G401 (cell line): ENCODE measurements at regions not wholly inside any gene's neighbourhood (a gene's known extent, or its start where the extent isn't known, plus 50 kb on each side); places are given as distances from the start of the nearest gene placed in this dataset.
"Not testable (repeated sequence)": the region's sequence is repeated elsewhere in the genome, so short reads cannot be mapped to it uniquely, and the experiment has no call there.

ENCODE experiments used
- DNase-seq: peaks from one replicate; pipeline ENCODE4 v3.0.0-alpha.2; 2015; ENCODE audit warnings: low spot score
- in situ Hi-C: cut with HindIII; loops from 2 replicates; pipeline ENCODE4 v1.10.0; 2016; ENCODE audit warnings: low sequenced_read_pairs, mixed read lengths

DNA sequence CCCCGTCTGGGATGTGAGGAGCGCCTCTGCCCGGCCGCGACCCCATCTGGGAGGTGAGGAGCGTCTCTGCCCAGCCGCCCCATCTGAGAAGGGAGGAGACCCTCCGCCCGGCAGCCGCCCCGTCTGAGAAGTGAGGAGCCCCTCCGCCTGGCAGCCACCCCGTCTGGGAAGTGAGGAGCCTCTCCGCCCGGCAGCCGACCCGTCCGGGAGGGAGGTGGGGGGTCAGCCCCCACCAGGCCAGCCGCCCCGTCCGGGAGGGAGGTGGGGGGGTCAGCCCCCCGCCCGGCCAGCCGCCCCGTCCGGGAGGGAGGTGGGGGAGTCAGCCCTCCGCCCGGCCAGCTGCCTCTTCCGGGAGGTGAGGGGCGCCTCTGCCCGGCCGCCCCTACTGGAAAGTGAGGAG, 454.4 kb upstream of the CAMK1G start:
- DNase-seq, in situ Hi-C loops: not testable (repeated sequence)

DNA sequence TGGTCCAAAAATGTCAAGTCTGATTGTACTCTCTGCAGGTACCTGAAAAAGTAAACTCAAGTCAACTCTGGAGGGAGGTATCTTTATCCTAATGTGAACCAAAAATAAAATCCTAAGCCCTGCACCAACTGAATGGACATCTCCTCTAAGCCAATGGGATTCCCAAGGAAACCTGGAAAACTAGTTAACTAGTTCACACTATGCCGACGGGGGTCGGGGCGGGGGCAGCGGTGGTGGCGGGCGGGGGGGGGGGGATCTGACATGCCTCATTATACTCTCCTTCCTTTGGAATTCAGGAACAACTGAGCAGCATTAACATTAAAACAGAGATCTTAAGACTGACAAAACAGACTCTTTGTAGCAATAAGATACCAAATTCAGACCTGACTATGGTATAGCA, 452.6 kb upstream of the CAMK1G start:
- in situ Hi-C loops: no loop called here

DNA sequence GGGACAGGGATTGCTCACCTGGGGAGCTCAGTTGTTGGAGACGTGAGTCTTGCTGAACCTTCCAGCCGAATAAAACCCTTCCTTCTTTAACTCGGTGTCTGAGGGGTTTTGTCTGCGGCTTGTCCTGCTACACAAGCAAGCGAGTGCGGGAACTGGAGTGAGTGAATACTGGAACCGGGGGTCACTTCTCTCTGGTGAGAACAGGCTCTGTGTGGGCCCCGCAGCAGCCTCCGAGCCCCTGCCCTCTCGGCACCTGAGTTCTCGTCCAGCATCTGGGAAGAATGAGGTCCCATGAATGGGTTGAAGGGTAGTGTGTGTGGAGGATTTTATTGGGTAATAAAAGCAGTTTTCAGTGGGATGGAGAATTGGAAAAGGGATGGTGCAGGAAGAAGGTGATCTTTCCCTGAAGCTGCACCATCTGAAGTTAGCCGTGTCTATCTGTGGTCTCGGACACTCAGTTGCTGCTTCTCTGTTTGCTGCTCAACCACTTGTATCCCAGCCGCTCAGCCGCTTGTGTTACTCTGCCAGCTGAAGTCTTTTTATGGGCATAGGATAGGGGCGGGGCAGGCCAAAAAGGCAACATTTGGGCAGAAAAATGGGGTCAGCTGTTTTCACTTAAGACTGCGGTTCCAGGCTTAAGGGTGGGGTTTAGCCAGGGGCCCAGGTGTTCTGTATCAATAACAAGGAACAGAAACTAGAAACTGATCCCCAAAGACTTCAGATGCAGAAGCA, 450.6 kb upstream of the CAMK1G start:
- DNase-seq: no peak

More for the DNA sequence above, 452.6 kb upstream of the CAMK1G start:
- DNase-seq: no peak

DNA sequence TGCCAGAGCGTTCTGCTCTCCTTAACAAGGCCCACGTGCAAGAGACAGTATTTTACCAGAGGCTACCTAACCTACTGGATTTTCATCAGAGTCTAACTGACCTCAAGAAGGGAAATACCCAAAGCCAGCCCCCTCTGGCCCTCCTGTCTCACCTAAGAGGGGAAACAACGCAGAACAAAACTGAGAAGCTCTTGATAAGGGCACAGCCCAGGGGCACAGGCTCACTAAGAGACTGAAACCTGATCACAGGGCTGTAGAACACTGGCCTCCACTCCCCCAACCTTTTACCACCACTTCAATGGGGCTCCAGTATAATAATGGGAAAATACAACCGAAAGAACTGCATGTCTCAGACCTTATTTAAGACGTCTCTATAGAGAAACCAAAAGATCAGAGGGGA, 449.5 kb upstream of the CAMK1G start:
- in situ Hi-C loops: no loop called here
- DNase-seq: no peak

More for the DNA sequence above, 450.6 kb upstream of the CAMK1G start:
- in situ Hi-C loops: no loop called here

DNA sequence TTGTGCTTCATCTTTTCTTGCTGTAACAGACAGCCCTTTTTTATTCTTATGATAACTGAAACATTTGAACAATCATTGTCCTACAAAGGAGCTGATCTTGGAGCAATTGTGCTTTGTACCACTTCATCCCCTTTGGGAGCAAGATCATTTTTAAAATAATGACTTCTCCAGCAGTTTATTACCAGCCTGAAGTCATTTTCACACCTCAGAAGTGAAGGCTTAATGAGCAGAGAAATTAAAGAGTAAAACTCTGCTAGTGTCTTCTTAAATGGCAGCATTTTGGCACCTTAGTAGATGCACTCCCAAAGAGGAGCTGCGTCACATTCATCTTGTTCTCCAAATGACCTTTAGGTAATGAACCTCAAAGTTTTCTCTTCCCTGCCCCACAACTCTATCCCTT, 439.6 kb upstream of the CAMK1G start:
- in situ Hi-C loops: no loop called here
- no peak for DNase-seq

DNA sequence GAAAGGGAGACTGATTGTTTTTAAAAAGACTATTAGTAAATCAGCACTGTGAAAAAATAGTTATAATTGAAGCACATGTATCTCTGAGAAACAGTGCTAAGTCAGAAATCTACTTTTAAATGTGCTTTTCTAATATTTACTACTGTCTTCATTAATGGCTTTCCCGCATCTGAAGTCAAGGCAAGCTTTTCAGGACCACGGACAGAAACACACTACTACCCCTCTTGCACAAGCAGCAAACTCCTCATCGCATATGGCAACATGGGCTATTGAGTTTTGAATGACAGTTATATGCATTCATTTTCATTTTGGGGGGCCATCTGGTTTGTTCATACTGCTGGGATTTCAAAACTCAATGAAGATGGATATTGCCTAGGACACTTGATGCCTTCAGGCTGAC, 433.4 kb upstream of the CAMK1G start:
- DNase-seq: no peak
- in situ Hi-C loops: no loop called here

DNA sequence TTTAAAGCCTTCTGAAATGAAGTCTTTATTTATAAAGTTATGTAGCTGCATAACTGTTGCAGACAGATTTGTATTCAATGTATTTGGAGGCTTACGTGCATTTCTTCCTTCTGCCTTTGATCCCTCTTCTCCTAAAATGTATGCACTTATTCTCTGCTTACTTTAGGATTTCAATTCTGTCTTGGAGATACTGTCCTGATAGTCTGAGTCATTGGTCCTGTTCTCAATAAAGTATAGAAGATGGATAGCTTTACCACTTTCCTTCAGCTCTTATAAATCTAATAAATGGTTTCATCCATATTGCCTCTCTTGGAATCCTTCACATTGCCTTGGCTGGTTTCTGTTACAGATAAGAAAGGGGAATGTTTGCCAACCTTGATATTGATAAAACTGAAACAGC, 430.1 kb upstream of the CAMK1G start:
- DNase-seq: no peak
- in situ Hi-C loops: no loop called here

DNA sequence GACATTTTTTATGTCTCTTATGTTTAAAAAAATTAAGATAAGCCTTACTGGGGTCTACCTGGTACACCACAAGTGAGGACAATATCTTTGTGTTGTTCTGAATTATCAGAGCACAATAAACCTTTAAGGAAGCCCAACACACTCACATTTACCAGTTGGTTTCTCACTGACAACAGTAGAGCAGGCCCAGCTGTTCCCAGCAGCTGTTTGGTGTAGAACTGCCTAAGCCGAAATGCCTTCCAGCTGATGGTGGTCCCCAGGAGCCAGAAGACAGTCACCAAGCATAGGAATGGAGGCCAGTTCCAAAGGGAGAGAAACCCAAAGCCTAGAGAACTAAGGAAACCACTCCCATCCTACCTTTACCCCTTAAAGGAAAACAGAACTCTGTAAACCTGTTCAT, 428.6 kb upstream of the CAMK1G start:
- in situ Hi-C loops: no loop called here
- no peak for DNase-seq

DNA sequence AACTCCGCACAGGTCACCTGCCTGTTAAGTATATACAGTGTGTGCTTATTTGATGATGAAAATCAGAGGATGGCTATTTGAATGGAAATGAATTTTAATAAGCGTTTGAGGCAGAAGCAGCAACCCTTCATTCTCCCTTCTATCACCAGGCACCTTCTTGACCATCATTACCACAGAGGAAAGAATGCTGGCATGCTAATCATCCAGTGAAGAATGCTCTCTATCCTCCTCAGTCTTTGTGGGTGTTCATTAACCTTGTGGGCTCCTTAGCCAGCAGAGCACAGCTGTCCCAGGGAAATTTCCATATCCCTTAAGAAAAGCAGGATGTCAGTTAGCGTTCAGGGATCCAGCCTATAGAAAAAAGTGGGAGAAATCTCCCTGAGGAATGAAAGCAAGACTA, 428.0 kb upstream of the CAMK1G start:
- in situ Hi-C loops: no loop called here

DNA sequence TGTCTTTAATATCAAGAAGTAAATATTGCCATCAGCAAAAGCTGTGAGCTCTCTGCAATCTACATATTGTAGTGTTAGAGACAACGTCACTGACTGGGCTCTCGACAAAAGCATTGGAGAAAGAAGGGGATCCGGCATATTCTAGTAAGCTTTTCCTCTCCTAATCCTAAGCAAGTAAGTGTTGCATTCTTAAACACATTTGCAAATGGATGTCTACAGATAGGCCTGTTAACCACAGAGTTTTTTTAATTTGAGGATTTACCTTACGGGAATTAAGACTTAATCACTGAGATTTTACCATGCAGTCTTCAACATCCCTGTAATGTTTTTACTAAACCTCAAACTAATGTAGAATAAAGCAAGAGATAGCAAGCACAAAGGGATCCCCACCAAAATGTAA, 426.5 kb upstream of the CAMK1G start:
- DNase-seq: no peak
- in situ Hi-C loops: no loop called here

More for the DNA sequence above, 428.0 kb upstream of the CAMK1G start:
- DNase-seq: no peak

DNA sequence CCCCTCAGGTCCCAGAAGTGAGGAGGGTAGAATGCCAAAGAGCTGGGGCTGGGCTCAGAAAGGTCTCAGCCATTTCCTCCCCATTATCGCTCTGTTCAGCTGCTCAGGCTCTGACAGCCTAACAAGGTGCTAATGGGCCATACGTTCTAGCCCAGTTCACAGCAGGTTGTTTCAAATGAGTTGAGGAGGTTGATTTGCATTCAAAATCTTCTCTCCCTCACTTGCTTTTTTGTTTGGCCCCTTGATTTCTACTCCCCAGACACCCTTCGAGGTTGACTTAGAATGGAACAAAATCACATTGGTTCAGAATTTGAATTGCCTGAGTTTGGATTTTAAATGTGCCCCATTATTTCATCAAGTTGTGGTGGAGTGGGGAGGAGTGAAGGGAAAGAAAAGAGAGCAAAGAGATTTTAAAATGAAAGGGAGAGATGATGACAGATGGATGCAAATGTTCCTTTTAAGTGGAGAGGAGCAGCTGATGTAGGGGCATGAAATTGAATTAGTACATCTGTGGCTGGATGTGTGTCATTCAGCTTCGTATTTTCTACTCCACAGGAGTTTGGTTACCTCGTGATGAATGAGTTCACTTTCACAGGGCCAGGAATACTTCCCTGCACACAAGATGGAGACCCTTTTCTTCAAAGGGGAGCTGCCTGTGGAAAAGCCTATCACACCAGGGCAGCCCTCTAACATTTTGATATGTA, 425.8 kb upstream of the CAMK1G start:
- DNase-seq: no peak
- in situ Hi-C loops: no loop called here

DNA sequence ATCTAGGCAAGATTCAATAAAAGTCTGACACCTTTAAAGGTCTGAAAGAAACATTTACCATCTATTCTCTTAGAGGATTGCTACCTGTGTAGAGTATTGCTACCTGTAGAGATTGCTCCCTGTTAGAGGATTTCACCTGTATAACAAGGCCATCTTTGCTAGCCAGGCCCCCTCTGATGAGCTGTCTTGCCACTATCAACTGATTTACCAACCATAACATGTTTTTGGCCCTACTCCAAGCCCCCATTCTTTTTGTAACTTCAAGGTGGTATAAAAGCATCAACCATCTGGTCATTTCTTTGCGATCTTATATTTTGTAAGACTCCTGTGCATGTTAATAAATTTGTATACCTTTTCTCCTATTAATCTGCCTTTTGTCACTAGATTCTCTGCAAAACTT, 424.7 kb upstream of the CAMK1G start:
- in situ Hi-C loops: no loop called here
- no peak for DNase-seq

DNA sequence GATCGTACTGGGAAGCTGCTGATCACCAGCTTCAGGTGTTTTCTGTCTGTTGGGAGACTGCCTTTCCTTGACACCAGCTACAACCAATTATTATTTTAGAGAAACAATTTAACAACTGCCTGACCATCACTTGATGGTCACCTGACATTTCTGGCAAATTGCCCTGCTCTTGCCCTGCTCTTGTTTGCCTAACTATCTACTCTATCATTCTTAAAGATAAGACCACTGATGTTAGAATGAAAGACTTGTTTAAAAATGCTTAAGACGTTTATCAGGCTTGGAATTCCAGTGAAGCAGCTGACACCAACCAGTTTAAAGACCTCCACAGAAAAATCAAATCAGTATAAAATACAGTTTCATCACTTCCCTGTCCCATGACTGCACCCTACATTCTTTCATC, 423.3 kb upstream of the CAMK1G start:
- in situ Hi-C loops: no loop called here
- no peak for DNase-seq

DNA sequence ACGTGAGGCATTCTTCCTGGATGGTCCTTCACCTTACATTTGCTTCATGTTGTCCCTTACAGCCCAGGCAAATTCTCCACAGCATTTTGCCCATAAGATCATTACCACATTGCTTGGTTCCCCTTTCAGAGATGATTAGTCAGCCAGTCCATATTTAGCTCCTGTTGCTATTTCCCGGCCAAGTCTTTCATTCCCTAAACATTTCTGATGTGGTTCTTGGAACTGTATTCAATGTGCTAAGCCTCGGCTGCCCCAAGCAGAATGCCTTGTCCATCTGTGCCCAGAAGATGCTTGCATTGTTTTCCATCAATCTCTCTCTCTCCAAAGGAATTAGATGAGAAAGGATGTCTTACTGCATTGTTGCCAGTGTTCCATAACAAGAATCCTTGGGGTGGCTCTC, 420.9 kb upstream of the CAMK1G start:
- in situ Hi-C loops: no loop called here
- peak; percentile 27 for DNase-seq

DNA sequence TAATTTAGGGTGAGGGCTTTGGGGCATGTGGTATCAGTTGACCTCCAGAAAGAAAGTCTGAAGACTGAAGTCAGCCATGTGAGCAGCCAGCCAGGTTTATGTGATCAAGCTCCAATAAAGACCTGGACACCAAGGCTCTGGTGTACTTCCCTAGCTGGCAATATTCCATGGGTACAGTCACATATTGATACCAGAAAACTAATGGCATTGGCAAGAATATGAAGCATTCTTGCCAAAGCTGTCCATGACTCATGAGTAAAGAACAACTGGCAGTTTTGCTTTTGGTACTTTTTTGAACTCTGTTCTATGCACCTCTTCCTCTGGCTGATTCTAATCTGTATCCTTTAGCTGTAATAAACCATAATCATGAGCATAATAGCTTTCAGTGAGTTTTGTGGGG, 415.3 kb upstream of the CAMK1G start:
- DNase-seq: no peak
- in situ Hi-C loops: no loop called here

DNA sequence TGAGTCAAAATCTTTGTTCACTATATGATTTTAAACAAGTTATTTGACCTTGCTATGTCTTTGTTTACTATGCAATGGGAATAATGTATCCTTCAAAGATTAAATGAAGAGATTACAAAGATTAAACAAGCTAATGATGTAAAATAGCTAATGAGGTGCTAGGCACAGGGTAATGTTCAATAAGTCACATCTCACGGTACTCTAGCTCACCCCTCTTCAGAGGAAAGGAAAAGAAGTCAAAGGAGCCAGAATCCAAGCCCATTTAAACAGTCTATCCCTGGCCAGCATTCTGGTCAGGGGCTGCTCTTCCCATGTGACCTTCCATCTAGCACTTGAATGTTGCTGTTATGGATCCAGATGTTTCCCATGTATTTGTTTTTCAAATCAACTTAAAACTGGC, 412.4 kb upstream of the CAMK1G start:
- in situ Hi-C loops: no loop called here
- DNase-seq: no peak

DNA sequence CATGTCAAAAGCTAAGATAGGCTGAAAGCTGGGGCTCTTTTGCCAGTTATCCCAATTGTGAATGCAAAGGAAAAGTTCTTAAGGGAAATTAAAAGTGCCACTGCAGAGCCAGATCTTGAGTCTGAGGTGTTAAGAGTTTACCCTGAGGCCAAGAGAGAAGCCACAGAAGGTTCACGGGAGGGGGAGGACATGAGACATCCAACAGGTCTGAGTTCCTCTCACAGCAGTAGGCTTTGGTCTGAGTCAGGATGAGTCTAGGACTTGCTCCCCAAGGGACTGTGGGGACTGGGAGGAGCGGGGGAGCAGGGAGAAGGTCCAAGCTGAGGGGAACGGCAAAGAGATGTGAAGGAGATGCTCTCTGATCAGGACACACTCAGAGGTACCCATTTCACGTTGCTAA, 411.2 kb upstream of the CAMK1G start:
- DNase-seq: no peak
- in situ Hi-C loops: no loop called here

DNA sequence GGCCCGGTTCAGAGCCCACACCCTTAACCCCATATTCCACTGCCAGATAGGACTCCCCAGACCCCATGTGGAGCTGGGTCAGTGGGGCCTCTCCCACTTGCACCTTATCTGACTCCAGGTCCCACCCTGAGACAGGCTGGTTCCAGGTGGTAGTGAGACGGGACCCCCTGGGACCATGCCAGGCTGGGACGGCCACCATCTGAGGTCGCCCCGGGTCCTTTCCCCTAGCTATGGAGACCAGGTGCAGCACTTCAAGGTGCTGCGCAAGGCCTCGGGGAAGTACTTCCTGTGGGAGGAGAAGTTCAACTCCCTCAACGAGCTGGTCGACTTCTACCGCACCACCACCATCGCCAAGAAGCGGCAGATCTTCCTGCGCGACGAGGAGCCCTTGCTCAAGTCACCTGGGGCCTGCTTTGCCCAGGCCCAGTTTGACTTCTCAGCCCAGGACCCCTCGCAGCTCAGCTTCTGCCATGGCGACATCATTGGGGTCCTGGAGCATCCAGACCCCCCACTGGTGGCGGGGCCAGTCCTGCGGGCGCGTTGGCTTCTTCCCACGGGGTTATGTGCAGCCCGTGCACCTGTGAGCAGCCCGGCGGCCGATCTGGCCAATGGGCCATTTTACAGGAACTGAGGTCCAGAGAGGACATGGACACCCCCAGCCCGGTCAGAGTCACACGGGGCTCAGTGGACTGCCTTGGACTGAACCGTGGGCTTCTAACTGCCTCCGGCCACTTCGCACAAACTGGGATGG, 410.5 kb upstream of the CAMK1G start:
- DNase-seq, in situ Hi-C loops: not testable (repeated sequence)

DNA sequence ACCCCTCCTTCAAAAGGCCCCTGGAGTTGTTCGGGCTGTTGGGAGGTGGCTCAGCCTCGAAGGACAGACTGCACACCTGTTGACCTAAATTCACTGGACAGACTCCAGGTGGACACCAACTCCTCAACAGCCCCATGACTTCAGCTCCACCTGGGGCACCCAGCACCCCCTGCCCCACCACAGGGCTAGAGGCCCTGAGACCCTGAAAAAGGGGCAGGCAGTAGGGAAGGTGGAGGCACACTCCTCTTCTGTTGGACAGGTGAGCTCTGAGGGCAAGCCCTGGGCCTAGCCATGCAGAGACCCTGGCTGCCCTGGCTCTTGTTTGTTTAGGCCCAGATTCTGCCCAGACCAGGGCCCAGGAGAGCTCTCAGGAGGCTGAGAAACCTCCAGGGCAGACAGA, 409.7 kb upstream of the CAMK1G start:
- DNase-seq, in situ Hi-C loops: not testable (repeated sequence)

DNA sequence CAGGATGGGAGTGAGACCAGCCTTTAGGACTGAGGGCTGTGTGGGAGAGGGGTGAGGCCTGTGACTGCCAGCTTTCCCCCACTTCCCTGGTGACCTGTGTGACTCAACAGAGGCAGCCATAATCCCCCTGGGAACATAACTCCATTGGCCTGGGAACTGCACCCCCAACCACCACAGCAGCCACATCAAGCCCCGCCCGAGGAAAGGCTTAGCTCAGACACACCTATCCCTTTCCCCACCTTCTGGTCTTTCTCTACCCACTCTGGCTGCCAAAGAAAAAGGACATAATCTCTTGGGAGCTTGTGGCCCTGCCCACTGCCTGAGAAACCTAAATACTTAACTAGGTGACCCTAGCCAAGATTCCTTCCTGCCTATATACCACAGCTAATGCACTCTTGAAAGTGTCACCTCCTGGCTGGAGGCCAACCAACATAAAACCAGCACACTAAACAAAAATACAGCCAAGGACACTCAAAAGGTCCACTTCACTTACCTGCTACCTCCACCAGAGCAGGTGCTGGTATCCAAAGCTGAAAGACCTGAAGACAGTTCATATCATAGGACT, 406.6 kb upstream of the CAMK1G start:
- in situ Hi-C loops: no loop called here
- DNase-seq: no peak
